Erythroblast (primary cell): ENCODE measurements at regions not wholly inside any gene's neighbourhood (a gene's known extent, or its start where the extent isn't known, plus 50 kb on each side); places are given as distances from the start of the nearest gene placed in this dataset.

Experiments
- GATA1 ChIP-seq: IDR thresholded peaks from 2 replicates; pipeline ENCODE4 v1.6.1; 2011; ENCODE audit warnings: low read depth, mild to moderate bottlenecking, control low read depth, low read length, moderate library complexity
- POLR2A ChIP-seq: IDR thresholded peaks from 2 replicates; pipeline ENCODE4 v1.6.1; 2011; ENCODE audit warnings: mild to moderate bottlenecking, low read length

- no peak for TF ChIP-seq POLR2A
- TF ChIP-seq GATA1 = no peak
Measured at GRCh38 chr10:36271627-36272340, 629.7 kb upstream of the FZD8 start.
